ENCODE measurements at regions not wholly inside any gene's neighbourhood (a gene's known extent, or its start where the extent isn't known, plus 50 kb on each side); places are given as distances from the start of the nearest gene placed in this dataset.

DNA sequence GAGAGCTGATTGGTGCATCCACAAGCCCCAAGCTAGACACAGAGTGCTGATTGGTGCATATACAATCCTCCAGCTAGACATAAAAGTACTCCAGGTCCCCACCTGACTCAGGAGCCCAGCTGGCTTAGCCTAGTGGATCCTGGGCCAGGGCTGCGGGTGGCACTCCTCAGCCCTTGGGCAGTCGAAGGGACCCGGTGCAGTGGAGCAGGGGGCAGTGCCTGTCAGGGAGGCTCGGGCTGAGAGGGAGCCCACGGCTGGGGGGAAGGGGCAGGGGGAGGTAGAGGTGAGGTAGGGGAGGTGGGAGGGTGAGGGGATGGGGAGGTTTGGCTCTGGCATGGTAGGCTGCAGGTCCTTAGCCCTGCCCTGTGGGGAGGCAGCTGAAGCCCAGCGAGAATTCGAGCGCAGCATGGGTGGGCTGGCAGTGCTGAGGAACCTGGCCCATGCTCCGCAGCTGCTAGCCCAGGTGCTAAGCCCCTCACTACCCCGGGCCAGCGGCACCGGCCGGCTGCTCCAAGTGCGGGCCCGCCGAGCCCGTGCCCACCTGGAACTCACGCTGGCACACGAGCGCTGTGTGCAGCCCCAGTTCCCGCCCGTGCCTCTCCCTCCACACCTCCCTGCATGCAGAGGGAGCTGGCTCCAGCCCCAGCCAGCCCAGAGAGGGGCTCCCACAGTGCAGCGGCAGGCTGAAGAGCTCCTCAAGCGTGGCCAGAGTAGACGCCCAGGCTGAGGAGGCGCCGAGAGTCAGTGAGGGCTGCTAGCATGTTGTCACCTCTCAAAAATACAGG, 742.8 kb downstream of the FAM181B start:
- TF ChIP-seq, protein P1, sequence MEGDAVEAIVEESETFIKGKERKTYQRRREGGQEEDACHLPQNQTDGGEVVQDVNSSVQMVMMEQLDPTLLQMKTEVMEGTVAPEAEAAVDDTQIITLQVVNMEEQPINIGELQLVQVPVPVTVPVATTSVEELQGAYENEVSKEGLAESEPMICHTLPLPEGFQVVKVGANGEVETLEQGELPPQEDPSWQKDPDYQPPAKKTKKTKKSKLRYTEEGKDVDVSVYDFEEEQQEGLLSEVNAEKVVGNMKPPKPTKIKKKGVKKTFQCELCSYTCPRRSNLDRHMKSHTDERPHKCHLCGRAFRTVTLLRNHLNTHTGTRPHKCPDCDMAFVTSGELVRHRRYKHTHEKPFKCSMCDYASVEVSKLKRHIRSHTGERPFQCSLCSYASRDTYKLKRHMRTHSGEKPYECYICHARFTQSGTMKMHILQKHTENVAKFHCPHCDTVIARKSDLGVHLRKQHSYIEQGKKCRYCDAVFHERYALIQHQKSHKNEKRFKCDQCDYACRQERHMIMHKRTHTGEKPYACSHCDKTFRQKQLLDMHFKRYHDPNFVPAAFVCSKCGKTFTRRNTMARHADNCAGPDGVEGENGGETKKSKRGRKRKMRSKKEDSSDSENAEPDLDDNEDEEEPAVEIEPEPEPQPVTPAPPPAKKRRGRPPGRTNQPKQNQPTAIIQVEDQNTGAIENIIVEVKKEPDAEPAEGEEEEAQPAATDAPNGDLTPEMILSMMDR (IDR thresholded peaks at IDR 0.05; ENCODE audit: extremely low read depth in 1 of 2, insufficient read depth in 1 of 2, low read depth in 1 of 2, low read length in 2 of 2): no peak
- TF ChIP-seq EZH2 (IDR thresholded peaks at IDR 0.05; ENCODE audit: borderline replicate concordance, low read depth, low read length, severe bottlenecking) (no peak), POLR2A (IDR thresholded peaks at IDR 0.05; ENCODE audit: low read depth, low read length) (no peak), POLR2AphosphoS5 (IDR thresholded peaks at IDR 0.05; ENCODE audit: insufficient read depth, low read depth, low read length) (no peak), MYC (IDR thresholded peaks at IDR 0.05; ENCODE audit: low read depth, low read length) (no peak), JUN (IDR thresholded peaks at IDR 0.05; ENCODE audit: borderline replicate concordance, insufficient read depth, insufficient read length, low read depth) (no peak)
- TF ChIP-seq, protein P2, sequence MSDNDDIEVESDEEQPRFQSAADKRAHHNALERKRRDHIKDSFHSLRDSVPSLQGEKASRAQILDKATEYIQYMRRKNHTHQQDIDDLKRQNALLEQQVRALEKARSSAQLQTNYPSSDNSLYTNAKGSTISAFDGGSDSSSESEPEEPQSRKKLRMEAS (IDR thresholded peaks at IDR 0.05; ENCODE audit: insufficient read depth, insufficient read length): no peak
